ENCODE measurements at regions not wholly inside any gene's neighbourhood (a gene's known extent, or its start where the extent isn't known, plus 50 kb on each side); places are given as distances from the start of the nearest gene placed in this dataset.

GRCh38 chr4:114466299-114466698 is 132.3 kb upstream of the UGT8 start:
- no peak for DNase-seq

- DNase-seq, result no peak
These were observed 126.2 kb upstream of the UGT8 start for GRCh38 chr4:114472269-114473032.

DNA sequence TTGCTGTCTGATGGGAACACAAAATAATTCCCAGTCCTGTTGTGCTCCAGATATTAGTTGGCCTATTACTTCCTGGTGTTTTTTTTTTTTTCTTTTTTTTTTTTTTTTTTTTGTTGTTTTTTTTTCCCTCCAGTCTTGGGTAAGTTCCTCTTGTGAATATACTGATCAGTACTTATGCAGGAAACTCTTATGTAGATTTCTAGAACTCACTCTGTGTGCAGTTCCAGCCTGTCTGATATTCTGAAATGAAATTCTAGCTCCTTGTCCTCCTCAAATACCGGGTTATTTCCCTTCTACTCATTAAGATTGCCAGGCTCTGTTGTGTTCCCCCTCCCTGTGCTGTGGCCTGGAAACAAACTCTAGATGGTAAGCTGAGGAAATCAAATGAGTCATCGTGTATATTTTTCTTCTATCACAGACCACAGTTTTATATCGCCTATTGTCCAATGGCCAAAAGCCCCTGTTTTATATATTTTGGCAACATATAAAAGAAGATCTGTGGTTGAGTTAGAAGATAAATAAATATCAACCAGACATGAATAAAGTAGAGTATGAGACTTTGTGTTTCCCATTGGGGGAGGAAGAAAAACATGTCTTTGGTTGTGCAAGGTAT is 124.3 kb upstream of the UGT8 start:
- DNase-seq, result no peak

- no peak for DNase-seq
These were observed 122.3 kb upstream of the UGT8 start for GRCh38 chr4:114476310-114476709.

- no peak for DNase-seq
These were observed 119.0 kb upstream of the UGT8 start for GRCh38 chr4:114479595-114479994.

DNA sequence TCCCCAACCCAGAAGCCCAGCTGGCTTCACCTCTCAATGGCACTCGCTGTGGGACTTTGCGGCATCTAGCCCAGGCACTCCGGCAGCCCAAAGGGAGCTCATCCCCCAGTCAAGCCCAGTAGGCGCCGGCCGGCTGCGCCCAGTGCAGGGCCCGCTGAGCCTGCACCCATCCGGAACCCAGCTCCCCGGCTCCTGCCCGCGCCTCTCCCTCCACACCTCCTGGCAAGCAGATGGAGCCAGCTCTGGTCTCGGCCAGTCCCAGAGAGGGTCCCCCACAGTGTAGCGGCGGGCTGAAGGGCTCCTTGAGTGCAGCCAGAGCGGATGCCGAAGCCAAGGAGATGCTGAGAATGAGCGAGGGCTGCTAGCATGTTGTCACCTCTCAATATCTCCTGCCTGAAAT is 116.8 kb upstream of the UGT8 start:
- DNase-seq, result no peak

DNA sequence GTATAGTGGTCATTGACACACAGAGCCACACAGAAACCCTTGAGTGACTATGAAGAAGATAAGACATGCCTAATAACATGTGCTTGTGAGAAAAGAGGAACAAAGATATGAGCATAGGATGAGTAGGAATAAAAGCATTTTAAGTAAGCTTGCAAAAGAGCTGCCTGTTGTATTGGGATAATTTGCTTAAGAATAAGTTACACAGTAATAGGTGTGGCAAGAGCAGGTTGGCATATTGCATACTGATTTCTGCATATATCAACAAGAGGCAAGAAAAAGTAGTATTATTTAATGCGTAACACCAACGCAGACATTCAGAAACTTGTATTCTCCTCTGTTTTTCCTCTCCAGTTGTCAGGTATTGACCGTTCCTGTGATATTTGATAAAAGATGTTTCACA is 111.5 kb upstream of the UGT8 start:
- no peak for DNase-seq

DNA sequence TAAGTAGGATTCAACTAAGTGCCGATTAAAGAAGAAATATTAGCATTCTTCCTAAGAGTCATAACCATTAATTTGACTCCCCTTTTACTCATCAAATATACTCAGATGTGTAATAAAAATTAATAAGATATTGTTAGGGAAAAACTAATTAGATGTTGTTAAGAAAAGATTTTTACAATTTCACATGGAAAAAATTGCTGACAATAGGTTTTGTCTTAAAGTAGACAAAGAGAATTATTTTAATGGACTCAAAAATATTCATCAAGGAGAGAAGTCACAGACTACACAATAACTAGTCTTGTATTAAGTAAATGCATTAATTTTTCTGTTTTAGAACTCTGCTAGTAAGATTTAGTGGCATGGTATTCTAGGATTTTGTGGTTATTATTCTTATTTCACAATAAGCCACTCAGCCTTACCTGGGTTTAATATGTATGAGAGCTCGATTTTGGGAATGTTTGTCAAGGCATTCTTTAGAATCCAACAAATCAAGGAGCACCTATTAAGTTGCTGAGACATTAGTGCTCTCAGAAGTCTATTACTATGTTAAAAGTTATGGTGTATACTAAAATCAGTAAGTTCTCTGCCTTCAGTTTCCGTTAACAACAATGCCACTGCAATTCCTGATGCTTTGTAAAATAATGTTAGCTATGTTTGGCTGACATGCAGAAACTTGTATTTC is 110.2 kb upstream of the UGT8 start:
- DNase-seq, result no peak

GRCh38 chr4:114494246-114494803 is 104.3 kb upstream of the UGT8 start:
- no peak for DNase-seq

GRCh38 chr4:114495471-114495928 is 103.1 kb upstream of the UGT8 start:
- no peak for DNase-seq

- no peak for DNase-seq
These were observed 101.5 kb upstream of the UGT8 start for GRCh38 chr4:114497116-114497515.

DNA sequence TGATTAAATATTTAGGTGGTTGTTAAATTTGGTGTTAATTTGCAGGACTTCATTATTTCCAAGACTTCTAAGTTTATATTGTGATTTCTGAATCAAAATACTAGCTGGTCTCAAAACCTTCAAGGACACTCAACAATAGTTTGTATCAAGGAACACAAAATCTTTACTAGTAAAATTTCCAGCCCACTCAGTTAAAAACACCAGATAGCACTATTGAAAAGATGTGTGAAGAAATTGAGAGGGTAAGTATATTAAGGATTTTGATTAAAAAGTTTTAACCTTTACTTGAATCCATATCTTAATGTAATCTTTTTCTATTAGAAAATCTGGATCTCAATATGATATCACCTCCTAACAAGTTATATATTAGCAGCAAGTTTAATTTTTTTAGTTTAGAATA is 89.3 kb upstream of the UGT8 start:
- DNase-seq, result no peak

- no peak for DNase-seq
These were observed 85.9 kb upstream of the UGT8 start for GRCh38 chr4:114512595-114513295.

DNA sequence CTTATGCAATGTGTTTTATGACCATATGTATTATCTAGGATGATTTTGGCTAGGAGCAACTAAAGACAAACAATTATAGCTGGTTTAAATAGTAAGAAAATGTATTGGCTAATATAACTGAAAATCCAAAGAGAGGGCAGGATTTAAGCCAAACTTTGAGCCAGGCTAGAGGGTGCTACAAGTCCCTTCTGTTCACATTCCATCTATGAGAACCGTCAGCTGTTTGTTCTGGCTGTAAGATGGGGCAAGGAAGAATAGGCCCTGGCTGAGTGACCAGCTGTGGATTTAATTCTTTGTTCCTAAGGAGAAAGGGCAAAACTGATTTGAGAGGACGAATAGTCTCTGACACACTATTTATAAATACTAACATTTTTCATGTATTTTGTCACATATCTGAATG is 79.2 kb upstream of the UGT8 start:
- DNase-seq, result no peak

GRCh38 chr4:114527170-114527569 is 71.4 kb upstream of the UGT8 start:
- no peak for DNase-seq

DNA sequence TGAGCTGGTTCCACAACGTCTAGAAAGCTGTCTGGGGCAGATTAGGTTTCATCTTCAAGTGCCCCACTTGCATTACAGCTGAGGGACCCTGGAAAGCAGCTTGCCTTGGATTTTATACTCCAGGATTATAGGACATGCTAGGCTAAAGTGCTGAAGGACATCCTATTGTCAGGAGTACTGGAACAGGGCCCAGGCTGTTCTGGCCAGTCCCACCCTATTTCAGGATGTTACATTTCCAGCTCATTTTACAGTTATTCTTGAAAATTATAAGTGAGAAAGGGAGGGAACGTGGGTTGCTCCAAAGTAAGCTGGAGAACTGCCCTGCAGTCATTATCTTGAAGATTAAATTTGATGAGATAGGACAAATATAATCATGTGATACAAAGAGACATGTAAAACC is 71.0 kb upstream of the UGT8 start:
- DNase-seq, result no peak

- DNase-seq, result no peak
These were observed 62.9 kb upstream of the UGT8 start for GRCh38 chr4:114535725-114536124.

- DNase-seq, result no peak
These were observed 61.3 kb upstream of the UGT8 start for GRCh38 chr4:114537352-114537751.

- no peak for DNase-seq
These were observed 60.5 kb upstream of the UGT8 start for GRCh38 chr4:114538012-114538617.

GRCh38 chr4:114539985-114540384 is 58.6 kb upstream of the UGT8 start:
- DNase-seq, result no peak

DNA sequence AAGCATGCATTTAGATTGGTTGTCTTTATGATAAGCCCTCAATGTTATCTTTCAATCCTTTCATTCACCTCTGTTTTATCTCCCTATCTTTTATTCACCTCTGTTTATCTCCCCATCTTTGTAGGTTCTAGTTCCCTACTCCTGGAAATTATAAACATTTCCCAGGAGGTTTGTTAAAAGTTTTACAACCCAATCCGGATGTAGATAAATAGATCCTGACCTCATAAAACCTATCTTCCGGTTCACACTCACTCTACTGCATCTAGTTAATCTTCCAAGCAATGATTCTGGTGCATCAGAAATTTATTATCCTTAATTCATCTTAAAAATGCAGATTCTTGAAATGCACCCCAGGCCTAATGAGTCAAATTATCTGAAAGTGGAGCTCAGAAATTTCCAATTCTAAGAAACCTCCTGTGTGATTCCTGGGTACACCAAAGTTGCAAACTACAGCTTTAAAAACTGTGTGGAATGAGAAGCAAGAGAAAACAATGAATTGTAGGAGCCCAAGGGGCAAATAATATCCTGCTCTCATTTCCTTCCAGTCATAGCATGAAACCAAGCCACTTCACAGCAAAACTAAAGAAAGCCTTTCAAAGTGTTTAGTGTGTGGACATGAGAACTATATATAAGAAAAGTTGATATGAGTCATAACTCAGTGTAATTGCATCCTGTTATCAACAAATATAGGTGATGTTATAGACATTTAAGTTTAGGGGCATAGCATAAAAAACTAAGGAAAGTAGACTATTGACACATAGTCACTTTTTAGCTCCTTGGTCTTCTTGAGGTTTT is 51.1 kb upstream of the UGT8 start:
- DNase-seq, result no peak

Measured in T1000 (cell line).